HUES6 (cell line): ENCODE measurements at regions not wholly inside any gene's neighbourhood (a gene's known extent, or its start where the extent isn't known, plus 50 kb on each side); places are given as distances from the start of the nearest gene placed in this dataset.

Source experiments
- H3K27ac ChIP-seq: 2 replicates; pipeline ENCODE4 v1.7.0; 2013; ENCODE audit warnings: low read depth, mild to moderate bottlenecking, low read length, inconsistent platforms
- H3K27me3 ChIP-seq: 2 replicates; pipeline ENCODE4 v1.6.1; 2013; ENCODE audit warnings: low read length; ENCODE audit not compliant: control insufficient read depth, insufficient read depth
- H3K36me3 ChIP-seq: 2 replicates; pipeline ENCODE4 v1.6.1; 2013; ENCODE audit warnings: low read length; ENCODE audit not compliant: control insufficient read depth, insufficient read depth
- H3K4me1 ChIP-seq: 2 replicates; pipeline ENCODE4 v1.6.1; 2013; ENCODE audit warnings: low read length; ENCODE audit not compliant: control insufficient read depth, insufficient read depth
- H3K4me3 ChIP-seq: 2 replicates; pipeline ENCODE4 v1.5.1; 2013; ENCODE audit warnings: low read depth, low read length
- H3K9ac ChIP-seq: one replicate; pipeline ENCODE4 v1.6.1; 2013; ENCODE audit warnings: mild to moderate bottlenecking, low read length
- H3K9me3 ChIP-seq: 2 replicates; pipeline ENCODE4 v1.6.1; 2013; ENCODE audit warnings: low read depth, low read length; ENCODE audit not compliant: control insufficient read depth, insufficient read depth

DNA sequence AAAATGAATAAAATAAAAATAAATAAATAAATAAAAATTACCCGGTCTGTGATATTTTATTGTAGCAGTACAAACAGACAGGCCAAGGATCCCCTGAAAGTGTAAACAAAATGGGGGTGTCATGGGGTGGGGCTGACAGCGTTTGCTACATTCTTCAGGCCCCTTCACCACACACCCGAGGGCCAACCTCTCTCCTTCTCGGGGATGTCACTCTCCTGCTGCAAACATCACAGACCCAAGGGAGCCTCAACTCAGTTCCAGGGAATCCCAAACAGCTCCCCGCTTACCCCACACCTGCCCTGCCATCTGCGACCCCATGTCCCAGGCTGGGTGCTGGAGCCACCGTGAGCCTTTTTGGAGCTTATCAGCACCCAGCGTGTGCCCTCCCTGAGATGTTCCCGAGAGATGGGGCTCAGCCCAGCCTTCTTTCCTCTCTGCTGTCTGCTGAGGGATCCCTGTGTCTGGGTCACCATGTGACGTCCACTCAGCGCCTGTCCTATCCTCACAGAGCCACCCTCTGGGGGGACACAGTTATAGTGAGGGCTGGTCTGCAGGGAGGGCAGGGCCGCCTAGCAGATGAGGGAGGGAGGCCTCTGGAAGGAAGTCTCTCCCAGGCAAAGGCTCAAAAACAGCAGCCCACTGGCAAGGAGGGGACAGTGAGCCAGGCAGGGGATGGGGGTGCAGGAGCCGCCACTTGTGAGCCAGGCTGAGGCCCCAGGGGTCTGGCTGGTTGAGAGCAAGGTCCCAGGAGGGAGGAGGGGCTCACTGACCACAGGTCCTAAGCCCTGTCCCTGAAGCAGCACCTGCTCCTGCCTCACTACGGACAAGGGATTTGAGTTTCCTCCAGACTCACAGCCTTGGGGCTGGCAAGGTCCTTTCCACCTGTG lies 1041.6 kb downstream of the BRD1 start:
- Histone ChIP-seq H3K27ac (no peak overlapping the region), H3K4me1 (peaks cover 2% of the 10 kb centered on the region; the same call in 1 of the 2 replicates), H3K27me3 (no peaks in the 10 kb centered on the region), H3K4me3 (no peak overlapping the region), H3K9ac (no peak overlapping the region), H3K36me3 (no peaks in the 10 kb centered on the region), H3K9me3 (peaks cover 11% of the 10 kb centered on the region; the same call in 1 of the 2 replicates)

DNA sequence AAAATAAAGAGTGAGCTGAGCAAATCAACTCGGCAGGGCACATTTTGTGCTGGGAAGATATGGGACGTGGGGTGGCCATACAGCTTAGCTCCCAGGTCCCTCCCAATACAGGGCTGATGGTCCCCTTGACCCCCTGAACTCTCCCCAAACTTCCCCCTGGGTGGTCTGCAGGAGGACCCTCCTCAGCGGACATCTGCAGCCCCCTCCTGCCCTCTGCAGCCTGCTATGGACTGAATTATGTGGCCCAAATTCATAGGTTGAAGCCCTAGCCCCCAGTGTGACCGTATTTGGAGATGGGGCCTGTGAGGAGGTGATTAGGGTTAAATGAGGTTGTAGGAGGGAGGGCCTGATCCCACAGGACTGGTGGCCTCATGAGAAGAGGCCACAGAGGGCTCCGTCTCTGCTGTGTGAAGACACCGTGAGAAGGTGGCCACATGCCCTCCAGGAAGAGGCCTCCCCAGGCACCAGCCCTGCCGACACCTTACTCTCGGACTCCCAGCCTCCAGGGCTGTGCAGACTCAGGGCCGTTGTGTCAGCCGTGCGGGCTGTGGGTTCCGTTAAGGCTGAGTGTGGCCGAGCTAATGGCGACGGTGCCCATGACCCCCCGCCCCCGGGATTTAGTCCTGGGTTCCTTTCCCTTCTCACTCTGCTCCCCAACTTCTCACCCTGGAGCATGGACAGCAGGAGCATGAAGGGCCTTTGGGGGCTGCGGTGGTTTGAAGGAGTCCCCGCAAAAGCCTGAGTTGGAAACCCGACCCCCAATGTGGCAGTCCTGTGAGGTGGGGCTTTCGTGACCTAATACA lies 1042.8 kb downstream of the BRD1 start:
- H3K36me3 ChIP-seq = no peaks in the 10 kb centered on the region
- no peak overlapping the region for H3K4me3 ChIP-seq

DNA sequence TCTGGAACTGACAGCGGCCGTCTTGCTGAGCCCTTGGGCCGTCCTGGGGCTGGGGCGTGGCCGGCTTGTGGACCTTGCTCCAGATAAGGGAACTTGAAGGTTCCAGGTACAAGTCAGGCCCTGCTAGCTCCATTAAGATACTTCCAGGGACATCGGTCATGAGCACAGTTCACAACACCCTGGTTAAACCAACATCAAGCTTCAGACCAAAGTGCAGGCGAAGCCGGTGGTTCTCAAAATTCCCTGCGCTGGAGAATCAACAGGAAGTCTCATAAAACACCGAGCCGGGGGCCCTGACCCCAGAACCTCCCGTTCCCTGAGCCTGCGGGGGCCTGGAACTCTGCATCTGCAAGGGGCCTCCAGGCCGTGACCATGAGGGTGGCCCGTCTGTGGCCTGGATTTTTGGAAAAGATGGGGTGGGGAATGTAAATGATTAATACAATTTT lies 1043.8 kb downstream of the BRD1 start:
- H3K27ac ChIP-seq = no peak overlapping the region
- H3K9ac ChIP-seq = no peak overlapping the region
- H3K36me3 ChIP-seq = no peaks in the 10 kb centered on the region
- H3K4me3 ChIP-seq = no peak overlapping the region
- H3K9me3 ChIP-seq = peaks cover 8% of the 10 kb centered on the region; the same call in 1 of the 2 replicates
- no peaks in the 10 kb centered on the region for H3K27me3 ChIP-seq
- peaks cover 2% of the 10 kb centered on the region; the same call in 1 of the 2 replicates for H3K4me1 ChIP-seq

More for the DNA sequence above, 1042.8 kb downstream of the BRD1 start:
- Histone ChIP-seq H3K27ac (no peak overlapping the region), H3K9ac (no peak overlapping the region), H3K9me3 (peaks cover 11% of the 10 kb centered on the region; the same call in 1 of the 2 replicates), H3K27me3 (no peaks in the 10 kb centered on the region), H3K4me1 (peaks cover 2% of the 10 kb centered on the region; the same call in 1 of the 2 replicates)

DNA sequence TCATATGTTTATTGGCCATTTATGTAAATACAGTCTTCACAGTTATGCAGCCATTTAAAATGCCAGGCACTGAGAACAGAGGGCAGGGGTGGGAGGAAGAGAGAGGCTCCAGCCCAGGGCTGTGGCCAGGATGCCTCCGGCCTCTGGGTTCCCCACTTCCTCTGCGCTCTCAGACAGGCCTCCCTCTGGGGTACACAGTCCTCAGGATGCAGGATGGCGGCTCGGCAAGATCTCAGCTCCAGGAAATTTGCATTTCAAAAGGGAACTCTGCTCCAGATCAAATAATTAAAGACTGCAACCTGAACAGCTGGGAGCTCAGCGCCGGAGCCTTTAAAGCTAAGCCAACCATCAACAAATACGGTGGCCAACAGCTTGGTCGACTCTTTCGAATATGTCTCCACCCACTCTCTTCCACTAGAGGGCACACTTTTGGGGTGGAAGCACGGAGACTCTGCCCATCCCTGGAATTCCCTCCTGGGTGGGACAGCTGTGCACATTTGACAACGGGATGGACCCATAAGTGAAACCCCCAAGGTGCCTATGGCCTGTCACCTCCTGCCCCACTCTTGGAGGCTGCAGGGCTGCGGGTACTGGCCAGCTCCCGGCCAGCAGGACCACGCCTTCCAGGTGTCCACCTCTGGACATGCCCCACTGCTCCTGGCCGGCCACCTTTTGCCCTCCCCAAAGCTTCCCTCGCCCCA lies 1044.7 kb downstream of the BRD1 start:
- Histone ChIP-seq H3K4me1 (peaks cover 2% of the 10 kb centered on the region; the same call in 1 of the 2 replicates), H3K9ac (no peak overlapping the region), H3K36me3 (no peaks in the 10 kb centered on the region), H3K9me3 (peaks cover 15% of the 10 kb centered on the region), H3K27ac (no peak overlapping the region), H3K4me3 (no peak overlapping the region), H3K27me3 (no peaks in the 10 kb centered on the region)

GRCh38 chr22:48782326-48782725 lies 1045.3 kb downstream of the BRD1 start:
- H3K4me1 ChIP-seq = peaks cover 2% of the 10 kb centered on the region; the same call in 1 of the 2 replicates
- H3K4me3 ChIP-seq = no peak overlapping the region
- H3K27me3 ChIP-seq = no peaks in the 10 kb centered on the region
- H3K9ac ChIP-seq = no peak overlapping the region
- no peaks in the 10 kb centered on the region for H3K36me3 ChIP-seq
- H3K9me3 ChIP-seq = peaks cover 22% of the 10 kb centered on the region
- H3K27ac ChIP-seq = no peak overlapping the region

DNA sequence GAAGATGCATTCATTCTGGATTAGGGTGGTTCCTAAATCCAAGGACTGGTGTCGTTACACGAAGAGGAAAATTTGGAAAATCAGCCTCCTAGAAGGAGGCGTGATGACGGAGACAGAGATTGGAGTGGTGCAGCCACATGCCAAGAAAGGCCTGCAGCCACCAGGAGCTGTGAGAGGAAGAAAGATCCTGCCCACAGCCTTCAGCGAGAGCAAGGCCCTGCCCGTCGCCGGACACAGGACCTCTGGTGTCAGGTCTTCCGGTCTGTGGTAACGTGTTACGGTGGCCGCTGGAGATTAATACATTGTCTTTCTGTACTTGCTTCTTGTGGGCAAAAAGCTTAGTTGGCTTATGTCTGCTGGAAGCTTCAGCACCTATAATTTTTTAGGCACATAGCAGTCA lies 1045.8 kb downstream of the BRD1 start:
- H3K27me3 ChIP-seq = no peaks in the 10 kb centered on the region
- no peak overlapping the region for H3K4me3 ChIP-seq
- H3K36me3 ChIP-seq = no peaks in the 10 kb centered on the region
- no peak overlapping the region for H3K27ac ChIP-seq
- H3K9me3 ChIP-seq = peaks cover 22% of the 10 kb centered on the region
- H3K4me1 ChIP-seq = peaks cover 2% of the 10 kb centered on the region; the same call in 1 of the 2 replicates
- H3K9ac ChIP-seq = no peak overlapping the region

- Histone ChIP-seq H3K9ac (no peak overlapping the region), H3K9me3 (peaks cover 25% of the 10 kb centered on the region), H3K4me1 (peaks cover 2% of the 10 kb centered on the region; the same call in 1 of the 2 replicates), H3K27ac (no peak overlapping the region), H3K36me3 (no peaks in the 10 kb centered on the region), H3K4me3 (no peak overlapping the region), H3K27me3 (no peaks in the 10 kb centered on the region)
Observed at GRCh38 chr22:48781391-48781790, 1046.3 kb downstream of the BRD1 start.

DNA sequence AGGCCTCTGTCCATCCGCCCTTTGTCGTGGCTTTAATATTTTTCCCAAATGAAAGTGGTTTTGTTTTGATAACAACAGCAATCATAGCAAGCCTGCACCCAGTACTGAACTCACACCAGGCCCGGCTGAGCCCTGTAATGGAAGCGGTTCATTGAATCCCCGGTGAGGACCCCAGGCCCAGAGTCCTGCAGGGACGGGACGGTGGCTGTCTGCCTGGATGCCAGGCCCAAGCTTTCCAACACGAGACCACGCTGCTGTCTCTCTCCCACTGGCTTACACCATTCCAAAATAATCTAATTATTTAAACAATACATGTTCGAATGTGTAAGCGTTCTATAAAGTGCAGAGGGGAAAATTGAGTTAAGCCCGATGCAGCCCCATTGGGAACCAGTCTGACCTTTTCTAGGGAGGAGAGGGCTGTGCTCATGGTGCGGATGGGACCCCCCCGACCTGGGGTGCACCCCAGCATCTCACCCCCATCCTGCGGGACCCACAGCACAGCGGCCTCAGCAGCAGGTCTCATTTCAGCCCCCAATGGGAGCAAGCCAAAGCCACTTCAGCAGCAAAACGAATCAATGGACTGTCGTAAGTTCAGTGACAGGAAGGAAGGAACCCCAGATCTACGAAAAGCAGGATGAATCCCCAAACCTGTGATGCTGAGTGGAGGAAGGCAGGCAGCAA lies 1046.9 kb downstream of the BRD1 start:
- peaks cover 30% of the 10 kb centered on the region for H3K9me3 ChIP-seq
- no peaks in the 10 kb centered on the region for H3K36me3 ChIP-seq
- H3K9ac ChIP-seq = no peak overlapping the region
- H3K27me3 ChIP-seq = no peaks in the 10 kb centered on the region
- peaks cover 2% of the 10 kb centered on the region; the same call in 1 of the 2 replicates for H3K4me1 ChIP-seq
- H3K27ac ChIP-seq = no peak overlapping the region
- H3K4me3 ChIP-seq = no peak overlapping the region

GRCh38 chr22:48779661-48780596 lies 1047.7 kb downstream of the BRD1 start:
- Histone ChIP-seq H3K27ac (no peak overlapping the region), H3K36me3 (no peaks in the 10 kb centered on the region), H3K9ac (no peak overlapping the region), H3K9me3 (peaks cover 30% of the 10 kb centered on the region), H3K4me3 (no peak overlapping the region), H3K4me1 (peaks cover 2% of the 10 kb centered on the region; the same call in 1 of the 2 replicates), H3K27me3 (no peaks in the 10 kb centered on the region)
